ENCODE measurements at regions not wholly inside any gene's neighbourhood (a gene's known extent, or its start where the extent isn't known, plus 50 kb on each side); places are given as distances from the start of the nearest gene placed in this dataset.

GRCh38 chr5:98474216-98474615 lies 299.2 kb upstream of the RGMB start:
- no peak for ATAC-seq
- in situ Hi-C loops (cut with HindIII; ENCODE audit: low pct_unique_long_range_greater_than_20kb, low sequenced_read_pairs), result no loop called here
- CTCF ChIA-PET, result interaction anchor here (0.6 kb wide), 1 partner anchor 26 kb away, joined by 6 read pairs; no protein-coding TSS in a partner anchor

DNA sequence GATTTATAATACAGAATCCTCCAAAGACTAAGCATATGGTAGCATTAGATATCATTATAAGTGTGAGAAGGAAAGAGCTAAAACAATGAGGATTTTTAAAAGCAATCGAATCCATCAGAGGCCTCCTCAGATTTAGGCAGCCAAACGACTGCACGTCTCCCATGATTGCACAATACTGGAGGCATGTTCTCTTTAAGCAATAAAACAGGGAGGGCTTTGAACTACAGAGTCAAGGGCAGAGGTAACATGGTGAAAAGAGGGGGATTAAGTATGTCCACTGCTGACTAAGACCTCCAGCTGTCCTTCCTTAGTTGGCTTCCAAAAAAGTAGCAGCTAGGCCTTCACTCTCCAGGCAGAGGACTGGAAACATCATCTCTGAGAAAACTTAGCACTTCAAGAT lies 298.7 kb upstream of the RGMB start:
- no peaks in the 10 kb centered on the region for H3K27me3 ChIP-seq (ENCODE audit: control insufficient read depth, insufficient read depth, low read length)
- H3K4me3 ChIP-seq (ENCODE audit: low read depth in 2 of 2, low read length in 2 of 2), result no peak overlapping the region
- BruUV-seq (replicated peaks), result no TSS peak
- no peaks in the 10 kb centered on the region for H3K36me3 ChIP-seq (ENCODE audit: control insufficient read depth, insufficient read depth, low read length)
- in situ Hi-C loops (cut with HindIII; ENCODE audit: low pct_unique_long_range_greater_than_20kb, low sequenced_read_pairs) (no loop called here), intact Hi-C loops (cut with micrococcal nuclease; ENCODE audit: unreplicated experiment) (no loop called here)
- ATAC-seq, result no peak
- ChIA-PET CTCF (interaction anchor here (0.6 kb wide), 1 partner anchor 25 kb away, joined by 6 read pairs; no protein-coding TSS in a partner anchor), POLR2A (interaction anchor here (0.6 kb wide), 1 partner anchor 1036 kb away, joined by 8 read pairs; no protein-coding TSS in a partner anchor)
- TF ChIP-seq SIN3A (IDR thresholded peaks at IDR 0.05; ENCODE audit: borderline replicate concordance, insufficient read depth, low read depth, low read length), result no peak
- TF ChIP-seq TCF7L2 (IDR thresholded peaks at IDR 0.05; ENCODE audit: low read depth, low read length), result no peak
- no peak overlapping the region for H3K27ac ChIP-seq (ENCODE audit: low read length)
- no peaks in the 10 kb centered on the region for H3K4me1 ChIP-seq (ENCODE audit: control insufficient read depth, insufficient read depth, low read length)
- no peak for DNase-seq (ENCODE audit: low read depth, low spot score)
- no peaks in the 10 kb centered on the region for H3K9me3 ChIP-seq (ENCODE audit: control insufficient read depth, insufficient read depth, low read depth, low read length)

More at GRCh38 chr5:98474216-98474615, 299.2 kb upstream of the RGMB start:
- Histone ChIP-seq H3K9me3 (ENCODE audit: control insufficient read depth, insufficient read depth, low read depth, low read length) (no peaks in the 10 kb centered on the region), H3K27ac (ENCODE audit: low read length) (no peak overlapping the region), H3K36me3 (ENCODE audit: control insufficient read depth, insufficient read depth, low read length) (no peaks in the 10 kb centered on the region), H3K27me3 (ENCODE audit: control insufficient read depth, insufficient read depth, low read length) (no peaks in the 10 kb centered on the region), H3K4me3 (ENCODE audit: low read depth in 2 of 2, low read length in 2 of 2) (no peak overlapping the region), H3K4me1 (ENCODE audit: control insufficient read depth, insufficient read depth, low read length) (no peaks in the 10 kb centered on the region)
- intact Hi-C loops (cut with micrococcal nuclease; ENCODE audit: unreplicated experiment), result no loop called here
- TF ChIP-seq TCF7L2 (IDR thresholded peaks at IDR 0.05; ENCODE audit: low read depth, low read length) (no peak), SIN3A (IDR thresholded peaks at IDR 0.05; ENCODE audit: borderline replicate concordance, insufficient read depth, low read depth, low read length) (no peak), REST (IDR thresholded peaks at IDR 0.05; ENCODE audit: insufficient read depth in 1 of 2, low read depth in 2 of 2, low read length in 1 of 2) (no peak), POLR2AphosphoS5 (IDR thresholded peaks at IDR 0.05; ENCODE audit: low read depth, low read length) (no peak)
- TF ChIP-seq, protein P1, sequence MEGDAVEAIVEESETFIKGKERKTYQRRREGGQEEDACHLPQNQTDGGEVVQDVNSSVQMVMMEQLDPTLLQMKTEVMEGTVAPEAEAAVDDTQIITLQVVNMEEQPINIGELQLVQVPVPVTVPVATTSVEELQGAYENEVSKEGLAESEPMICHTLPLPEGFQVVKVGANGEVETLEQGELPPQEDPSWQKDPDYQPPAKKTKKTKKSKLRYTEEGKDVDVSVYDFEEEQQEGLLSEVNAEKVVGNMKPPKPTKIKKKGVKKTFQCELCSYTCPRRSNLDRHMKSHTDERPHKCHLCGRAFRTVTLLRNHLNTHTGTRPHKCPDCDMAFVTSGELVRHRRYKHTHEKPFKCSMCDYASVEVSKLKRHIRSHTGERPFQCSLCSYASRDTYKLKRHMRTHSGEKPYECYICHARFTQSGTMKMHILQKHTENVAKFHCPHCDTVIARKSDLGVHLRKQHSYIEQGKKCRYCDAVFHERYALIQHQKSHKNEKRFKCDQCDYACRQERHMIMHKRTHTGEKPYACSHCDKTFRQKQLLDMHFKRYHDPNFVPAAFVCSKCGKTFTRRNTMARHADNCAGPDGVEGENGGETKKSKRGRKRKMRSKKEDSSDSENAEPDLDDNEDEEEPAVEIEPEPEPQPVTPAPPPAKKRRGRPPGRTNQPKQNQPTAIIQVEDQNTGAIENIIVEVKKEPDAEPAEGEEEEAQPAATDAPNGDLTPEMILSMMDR (IDR thresholded peaks at IDR 0.05), result no peak
- POLR2A ChIA-PET, result interaction anchor here (0.6 kb wide), 2 partner anchors 1035 to 1651 kb away, joined by 5 to 8 read pairs; no protein-coding TSS in a partner anchor
- DNase-seq (ENCODE audit: low read depth, low spot score), result no peak
- BruUV-seq (replicated peaks), result no TSS peak
